ENCODE measurements at regions not wholly inside any gene's neighbourhood (a gene's known extent, or its start where the extent isn't known, plus 50 kb on each side); places are given as distances from the start of the nearest gene placed in this dataset.
A peak's percentile ranks its signal among the peaks of the same experiment; 100 is the strongest.

- intact Hi-C loops (cut with DNase I; ENCODE audit: low total_unique reads), result no loop called here
- Histone ChIP-seq H3K27ac (no peak overlapping the region), H3K9me3 (no peaks in the 10 kb centered on the region), H3K27me3 (no peaks in the 10 kb centered on the region), H3K4me1 (peaks cover 0 to 5% (median 0%) of the 10 kb centered on the region in 4 donors), H3K36me3 (no peaks in the 10 kb centered on the region), H3K4me3 (no peak overlapping the region)
- 63 to 71% (median 69%) methylated on average over 7 of the region's 7 CpGs for WGBS, 5 donors
- TF ChIP-seq POLR2A (IDR thresholded peaks at IDR 0.05), result no peak
- no peak for TF ChIP-seq EP300 (IDR thresholded peaks at IDR 0.05)
- TF ChIP-seq POLR2AphosphoS5 (IDR thresholded peaks at IDR 0.05), result no peak
- TF ChIP-seq CTCF (IDR thresholded peaks at IDR 0.05), result no peak
- peak in 1 of 2 donors; percentile 57 for DNase-seq
These were observed 79.7 kb upstream of the TAF1B start for GRCh38 chr2:9763356-9764152.

GRCh38 chr2:9764153-9764778 lies 79.0 kb upstream of the TAF1B start:
- Histone ChIP-seq H3K27ac (no peak overlapping the region), H3K9me3 (no peaks in the 10 kb centered on the region), H3K27me3 (no peaks in the 10 kb centered on the region), H3K4me3 (no peak overlapping the region), H3K4me1 (peaks cover 0 to 2% (median 0%) of the 10 kb centered on the region in 4 donors), H3K36me3 (no peaks in the 10 kb centered on the region)
- intact Hi-C loops (cut with DNase I; ENCODE audit: low total_unique reads), result no loop called here
- TF ChIP-seq POLR2A (IDR thresholded peaks at IDR 0.05) (no peak), CTCF (IDR thresholded peaks at IDR 0.05) (no peak), POLR2AphosphoS5 (IDR thresholded peaks at IDR 0.05) (no peak), EP300 (IDR thresholded peaks at IDR 0.05) (no peak)
- DNase-seq, result no peak
- 68 to 79% (median 75%) methylated on average over 7 of the region's 7 CpGs for WGBS, 5 donors

GRCh38 chr2:9765611-9766531 lies 77.4 kb upstream of the TAF1B start:
- H3K27ac ChIP-seq, result no peak overlapping the region
- H3K4me1 ChIP-seq, result peaks cover 4 to 16% (median 9%) of the 10 kb centered on the region in 4 donors
- DNase-seq, result peak in 1 of 2 donors; percentile 52
- no peaks in the 10 kb centered on the region for H3K36me3 ChIP-seq
- 69 to 82% (median 76%) methylated on average over 16 to 18 of the region's 18 CpGs for WGBS, 5 donors
- H3K4me3 ChIP-seq, result no peak overlapping the region
- TF ChIP-seq CTCF (IDR thresholded peaks at IDR 0.05) (no peak), POLR2AphosphoS5 (IDR thresholded peaks at IDR 0.05) (no peak), EP300 (IDR thresholded peaks at IDR 0.05) (no peak), POLR2A (IDR thresholded peaks at IDR 0.05) (no peak)
- intact Hi-C loops (cut with DNase I; ENCODE audit: low total_unique reads), result no loop called here
- no peaks in the 10 kb centered on the region for H3K9me3 ChIP-seq
- H3K27me3 ChIP-seq, result no peaks in the 10 kb centered on the region

- DNase-seq, result no peak
- no peak overlapping the region for H3K27ac ChIP-seq
- H3K4me1 ChIP-seq, result peaks cover 8 to 17% (median 11%) of the 10 kb centered on the region in 4 donors
- 85 to 99% (median 89%) methylated on average over 11 to 17 of the region's 17 CpGs for WGBS, 5 donors
- no peak for TF ChIP-seq POLR2AphosphoS5 (IDR thresholded peaks at IDR 0.05)
- TF ChIP-seq EP300 (IDR thresholded peaks at IDR 0.05), result no peak
- TF ChIP-seq CTCF (IDR thresholded peaks at IDR 0.05), result no peak
- TF ChIP-seq POLR2A (IDR thresholded peaks at IDR 0.05), result no peak
- H3K9me3 ChIP-seq, result no peaks in the 10 kb centered on the region
- intact Hi-C loops (cut with DNase I; ENCODE audit: low total_unique reads), result no loop called here
- H3K4me3 ChIP-seq, result no peak overlapping the region
- no peaks in the 10 kb centered on the region for H3K27me3 ChIP-seq
- H3K36me3 ChIP-seq, result no peaks in the 10 kb centered on the region
These were observed 75.5 kb upstream of the TAF1B start for GRCh38 chr2:9767656-9768281.

Measured in stomach (tissue), 8 donors.